ENCODE measurements at regions not wholly inside any gene's neighbourhood (a gene's known extent, or its start where the extent isn't known, plus 50 kb on each side); places are given as distances from the start of the nearest gene placed in this dataset.

DNA sequence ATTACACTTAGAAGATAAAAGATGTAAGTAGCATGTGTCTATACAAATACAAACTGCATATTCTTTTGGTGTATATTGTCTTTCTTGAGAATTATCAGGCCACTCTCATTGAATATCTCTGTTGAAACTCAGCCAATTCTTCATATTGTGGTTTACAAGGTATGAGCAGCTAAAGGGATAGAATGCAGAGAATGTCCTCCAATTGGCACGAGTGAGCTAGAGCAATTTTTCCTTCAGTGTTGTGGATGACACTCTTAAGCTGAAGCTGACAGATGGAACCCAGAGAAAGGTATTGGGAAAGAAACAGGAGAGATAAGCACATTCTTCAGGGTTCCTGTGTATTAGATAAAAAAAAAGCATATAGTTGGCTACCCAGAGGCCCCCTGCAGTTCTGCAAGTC lies 453.1 kb downstream of the EPHA3 start:
- CTCF ChIA-PET (ENCODE audit: partially characterized antibody), result interaction anchor here (1.0 to 3.2 kb wide), 4 partner anchors 17 to 532 kb away, joined by 3 to 18 read pairs (median 4); no protein-coding TSS in a partner anchor
- Histone ChIP-seq H3K27ac (ENCODE audit: low read depth, low read length) (no peak overlapping the region), H3K9me3 (ENCODE audit: insufficient read depth in 2 of 2, low read depth in 1 of 2, low read length in 1 of 2) (no peaks in the 10 kb centered on the region), H4K20me1 (replicated peaks in 1 of 2; ENCODE audit: control insufficient read depth in 1 of 2, insufficient read depth in 2 of 2, low read length in 2 of 2) (no peaks in the 10 kb centered on the region), H3K4me1 (replicated peaks in 1 of 4; ENCODE audit: control insufficient read depth in 3 of 4, insufficient read depth in 4 of 4, low read length in 3 of 4) (no peaks in the 10 kb centered on the region), H2BK5ac (ENCODE audit: low read depth, low read length) (no peak overlapping the region), H3K27me3 (replicated peaks in 1 of 4; ENCODE audit: control insufficient read depth in 3 of 4, extremely low read depth in 1 of 4, insufficient read depth in 3 of 4, low read length in 3 of 4) (no peaks in the 10 kb centered on the region), H2BK12ac (ENCODE audit: low read depth, low read length) (no peak overlapping the region), H4K5ac (ENCODE audit: insufficient read length, low read depth, low read length) (no peak overlapping the region), H2AK5ac (ENCODE audit: low read depth, low read length) (no peak overlapping the region), H4K91ac (replicated peaks; ENCODE audit: insufficient read length, low read length) (no peak overlapping the region), H4K8ac (ENCODE audit: extremely low read depth, insufficient read depth, low read length) (no peak overlapping the region), H3K79me1 (ENCODE audit: low read depth, low read length) (no peaks in the 10 kb centered on the region), H3K36me3 (ENCODE audit: control insufficient read depth in 2 of 4, insufficient read depth in 4 of 4, low read length in 3 of 4) (no peaks in the 10 kb centered on the region), H3K56ac (replicated peaks; ENCODE audit: insufficient read length, low read depth, low read length) (no peak overlapping the region), H3K4ac (replicated peaks; ENCODE audit: insufficient read length, low read depth, low read length) (no peak overlapping the region), H3K14ac (ENCODE audit: insufficient read length) (no peak overlapping the region), H3K23me2 (ENCODE audit: low read depth, low read length) (no peaks in the 10 kb centered on the region), H2AFZ (ENCODE audit: low read length) (no peak overlapping the region), H3K4me3 (ENCODE audit: extremely low read depth in 1 of 4, insufficient read depth in 2 of 4, low read depth in 3 of 4, low read length in 4 of 4) (no peak overlapping the region), H3K18ac (ENCODE audit: extremely low read depth, low read length) (no peak overlapping the region), H3K9ac (replicated peaks in 1 of 4; ENCODE audit: extremely low read depth in 1 of 4, low read depth in 3 of 4, low read length in 3 of 4) (no peak overlapping the region), H3K4me2 (ENCODE audit: insufficient read depth in 1 of 2, low read depth in 2 of 2, low read length in 2 of 2) (no peak overlapping the region), H3K23ac (ENCODE audit: insufficient read length) (no peak overlapping the region), H2BK15ac (ENCODE audit: low read length) (no peak overlapping the region), H3K79me2 (ENCODE audit: control insufficient read depth in 1 of 2, insufficient read depth in 2 of 2, low read length in 2 of 2) (no peaks in the 10 kb centered on the region), H2BK120ac (replicated peaks; ENCODE audit: low read depth, low read length) (no peak overlapping the region), H2BK20ac (ENCODE audit: low read length) (no peak overlapping the region)
- TF ChIP-seq CREB1 (IDR thresholded peaks at IDR 0.05) (no peak), CHD1 (IDR thresholded peaks at IDR 0.05; ENCODE audit: low read depth, low read length) (no peak)
- WGBS, 2 experiments (ENCODE audit: extremely low coverage in 1 of 2, insufficient coverage in 1 of 2, insufficient read length in 1 of 2, insufficient replicate concordance in 2 of 2, low coverage in 1 of 2, low lambda C conversion rate in 2 of 2, missing lambda C conversion rate in 1 of 2), result 91% methylated on average over 1 of the region's 1 CpG; no CpG with 5 or more reads in 1 of the 2 experiments
- POLR2A ChIA-PET (ENCODE audit: partially characterized antibody), result no interaction called here
- FAIRE-seq (no peak), DNase-seq (ENCODE audit: low read depth in 1 of 2, low spot score in 2 of 2) (no peak)

Measured in H1 (cell line).